Putamen (tissue), 1 donor: ENCODE measurements at regions not wholly inside any gene's neighbourhood (a gene's known extent, or its start where the extent isn't known, plus 50 kb on each side); places are given as distances from the start of the nearest gene placed in this dataset.

Experiments
- DNase-seq: peaks from one replicate; pipeline ENCODE4 v3.0.0-alpha.2; 2016; ENCODE audit warnings: low spot score

GRCh38 chr6:145486306-145486705 lies 249.0 kb downstream of the EPM2A start:
- no peak for DNase-seq

GRCh38 chr6:145489583-145489982 lies 245.7 kb downstream of the EPM2A start:
- no peak for DNase-seq

GRCh38 chr6:145490068-145490467 lies 245.3 kb downstream of the EPM2A start:
- no peak for DNase-seq

- DNase-seq: no peak
Observed at GRCh38 chr6:145491126-145491525, 244.2 kb downstream of the EPM2A start.

GRCh38 chr6:145497006-145497405 lies 238.3 kb downstream of the EPM2A start:
- no peak for DNase-seq

- no peak for DNase-seq
Observed at GRCh38 chr6:145498425-145498824, 236.9 kb downstream of the EPM2A start.

- no peak for DNase-seq
Observed at GRCh38 chr6:145502416-145502815, 232.9 kb downstream of the EPM2A start.

- no peak for DNase-seq
Observed at GRCh38 chr6:145506136-145506535, 229.2 kb downstream of the EPM2A start.

- DNase-seq: no peak
Observed at GRCh38 chr6:145506565-145506964, 228.8 kb downstream of the EPM2A start.

GRCh38 chr6:145507239-145507638 lies 228.1 kb downstream of the EPM2A start:
- DNase-seq: no peak

GRCh38 chr6:145508107-145508506 lies 227.2 kb downstream of the EPM2A start:
- no peak for DNase-seq

- no peak for DNase-seq
Observed at GRCh38 chr6:145517492-145517891, 217.8 kb downstream of the EPM2A start.

- no peak for DNase-seq
Observed at GRCh38 chr6:145525038-145525437, 210.3 kb downstream of the EPM2A start.

GRCh38 chr6:145529582-145529981 lies 205.7 kb downstream of the EPM2A start:
- no peak for DNase-seq

GRCh38 chr6:145530454-145530853 lies 204.9 kb downstream of the EPM2A start:
- DNase-seq: no peak

- no peak for DNase-seq
Observed at GRCh38 chr6:145531032-145531431, 204.3 kb downstream of the EPM2A start.

GRCh38 chr6:145531822-145532221 lies 203.5 kb downstream of the EPM2A start:
- DNase-seq: no peak

- no peak for DNase-seq
Observed at GRCh38 chr6:145532361-145532760, 203.0 kb downstream of the EPM2A start.

- no peak for DNase-seq
Observed at GRCh38 chr6:145534989-145535388, 200.3 kb downstream of the EPM2A start.

- DNase-seq: no peak
Observed at GRCh38 chr6:145538989-145539388, 196.3 kb downstream of the EPM2A start.

GRCh38 chr6:145539831-145540230 lies 195.5 kb downstream of the EPM2A start:
- no peak for DNase-seq

GRCh38 chr6:145540741-145541140 lies 194.6 kb downstream of the EPM2A start:
- DNase-seq: no peak

GRCh38 chr6:145544041-145544440 lies 191.3 kb downstream of the EPM2A start:
- DNase-seq: no peak

GRCh38 chr6:145544514-145544913 lies 190.8 kb downstream of the EPM2A start:
- DNase-seq: no peak

- DNase-seq: no peak
Observed at GRCh38 chr6:145546265-145546664, 189.1 kb downstream of the EPM2A start.
